HG02763 (cell line): ENCODE measurements at regions not wholly inside any gene's neighbourhood (a gene's known extent, or its start where the extent isn't known, plus 50 kb on each side); places are given as distances from the start of the nearest gene placed in this dataset.
"Not testable (repeated sequence)": the region's sequence is repeated elsewhere in the genome, so short reads cannot be mapped to it uniquely, and the experiment has no call there.

Experiments used
- ATAC-seq: cut with Tn5 transposase; IDR thresholded peaks from one replicate; pipeline ENCODE4 v1.9.1; 2021; ENCODE audit warnings: mild to moderate bottlenecking, moderate library complexity; ENCODE audit not compliant: unreplicated experiment

DNA sequence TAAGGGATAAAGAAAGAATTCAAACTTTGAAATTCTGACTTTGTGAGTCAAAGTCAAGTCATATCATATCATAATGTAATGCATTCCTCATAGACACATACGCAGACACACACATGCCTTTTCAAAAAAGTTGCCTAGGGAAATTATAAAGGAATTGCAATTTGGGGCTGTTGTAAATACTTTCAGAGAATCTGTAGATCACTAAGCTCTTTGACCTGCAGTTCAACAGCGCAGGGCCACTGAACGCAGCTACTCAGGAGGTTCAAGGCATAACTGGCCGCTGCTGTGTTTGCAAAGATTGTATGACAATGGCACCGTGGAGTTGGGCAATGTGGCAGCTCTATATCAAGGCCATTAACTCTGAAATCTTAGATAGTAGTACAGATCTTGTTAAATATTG is 188.4 kb upstream of the THRB start:
- ATAC-seq: no peak

DNA sequence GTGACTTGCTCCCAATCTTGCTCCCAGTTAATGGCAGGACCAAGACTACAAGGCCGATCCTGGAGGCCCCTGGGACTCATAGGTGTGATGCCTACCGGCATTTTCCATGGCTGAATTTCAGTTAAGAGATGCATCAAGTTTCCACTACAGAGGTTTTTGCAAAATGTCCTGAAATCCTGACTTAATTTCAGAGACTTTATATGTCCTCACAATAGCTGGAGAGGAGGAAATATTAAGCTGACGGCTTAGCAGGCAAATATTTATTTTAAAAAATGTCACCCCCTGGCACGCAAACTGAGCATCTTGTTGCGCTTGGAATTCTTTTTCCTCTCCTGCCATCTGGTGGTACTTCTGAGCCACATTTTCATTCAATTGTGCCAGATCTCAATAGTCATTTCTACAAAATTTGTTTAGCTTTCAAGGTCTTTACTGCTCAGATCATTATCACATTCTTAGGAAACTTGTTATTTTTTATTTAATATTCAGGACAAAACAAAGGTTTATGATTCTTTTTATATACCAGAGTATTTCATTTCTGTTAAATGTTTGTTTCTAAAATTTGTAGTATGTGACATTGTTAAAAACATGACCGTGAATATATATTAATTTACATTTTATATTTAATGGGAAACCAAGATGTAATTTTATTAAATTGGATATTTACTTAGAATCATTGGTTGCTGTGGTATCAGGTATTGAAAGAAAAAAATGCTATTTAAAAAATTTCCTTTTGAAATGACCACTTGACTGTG is 189.2 kb upstream of the THRB start:
- ATAC-seq: no peak

DNA sequence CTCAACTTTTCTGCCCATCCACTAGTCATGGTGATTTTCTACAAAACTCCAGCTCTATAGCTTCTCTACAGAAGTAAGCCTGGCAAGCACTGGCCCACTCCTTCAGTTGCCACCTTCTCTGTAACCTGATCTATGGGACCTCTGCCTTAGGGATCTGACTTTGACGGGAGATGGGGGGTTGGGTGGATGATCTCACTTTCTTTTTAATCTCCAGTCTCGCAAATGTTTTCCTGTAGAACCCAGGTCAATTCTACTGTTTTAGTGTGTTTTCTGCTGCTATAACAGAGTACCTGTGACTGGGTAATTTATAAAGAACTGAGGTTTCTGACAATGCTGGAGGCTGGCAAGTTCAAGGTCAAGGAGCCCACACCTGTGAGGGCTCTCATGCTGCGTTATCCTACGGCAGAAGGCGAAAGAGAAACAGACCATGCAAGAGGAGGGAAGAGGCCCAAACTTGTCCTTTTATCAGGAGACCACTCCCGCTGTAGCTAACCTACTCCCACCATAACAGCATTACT is 189.9 kb upstream of the THRB start:
- ATAC-seq: no peak

DNA sequence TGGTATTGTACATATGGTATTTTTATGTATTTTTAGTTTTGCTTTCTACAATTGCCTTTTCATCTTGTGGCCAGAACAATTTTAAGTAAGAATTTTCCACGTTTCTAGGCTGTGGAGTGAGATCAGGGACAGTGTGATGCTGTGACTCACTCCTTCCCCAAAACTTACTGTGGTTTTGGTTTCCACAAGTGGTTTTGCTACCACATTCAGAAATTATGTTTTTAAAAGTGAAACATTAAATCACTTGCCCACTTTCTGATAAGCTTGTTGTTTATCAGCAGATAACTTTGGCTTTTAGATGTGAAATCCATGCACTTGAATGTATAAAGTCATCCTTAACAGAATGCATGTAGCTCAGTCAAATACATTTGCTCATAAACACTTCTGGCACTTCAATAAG is 192.2 kb upstream of the THRB start:
- ATAC-seq: no peak

DNA sequence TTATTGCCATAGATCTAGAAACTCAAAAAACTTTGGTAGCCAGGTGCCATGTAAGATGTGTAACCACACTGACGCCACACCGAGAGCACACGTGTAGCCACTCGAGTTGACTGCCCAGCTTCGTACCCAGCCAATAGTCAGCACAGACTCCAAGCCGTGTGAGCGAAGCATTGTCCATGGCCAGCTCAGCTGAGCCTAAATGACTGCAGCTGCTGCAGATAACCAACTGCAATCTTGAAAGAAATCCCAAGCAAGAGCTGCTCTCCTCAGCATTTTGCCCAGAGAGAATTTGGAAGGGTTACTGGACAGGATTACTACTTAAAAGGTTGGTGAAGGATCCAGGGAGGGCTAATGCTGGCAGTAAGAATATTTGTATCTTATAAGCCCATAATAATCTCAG is 193.0 kb upstream of the THRB start:
- no peak for ATAC-seq

DNA sequence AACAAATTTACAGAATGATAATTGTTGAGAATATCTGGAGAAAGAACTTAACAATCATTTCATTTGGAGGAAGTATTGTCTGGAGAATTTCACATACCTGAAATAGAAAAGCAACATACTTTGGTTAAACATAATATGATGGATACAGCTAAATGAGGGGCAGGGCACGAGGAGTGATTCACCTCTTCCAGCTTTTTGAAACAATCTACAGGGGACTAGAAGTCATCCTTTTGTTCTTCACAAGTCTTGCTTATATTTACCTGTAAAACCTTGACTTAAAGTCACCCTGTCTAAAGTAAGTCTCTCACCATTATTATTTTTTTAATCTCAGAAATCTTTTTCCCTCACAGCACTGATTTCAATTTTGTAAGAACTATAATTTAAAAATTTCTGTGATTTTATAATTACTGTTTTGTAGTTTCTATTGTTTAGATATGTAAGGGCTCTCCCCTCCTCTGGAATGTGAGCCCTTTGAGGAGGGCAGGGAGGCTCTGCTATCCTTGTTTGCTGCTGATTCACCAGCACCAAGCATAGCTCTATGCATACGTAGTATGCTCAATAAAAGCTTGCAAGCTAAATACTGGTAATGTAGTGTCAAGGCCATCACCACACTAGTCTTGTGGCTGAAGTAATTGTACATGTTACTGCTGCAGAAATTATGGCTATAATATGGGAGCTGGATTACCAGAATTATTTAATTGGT is 193.9 kb upstream of the THRB start:
- no peak for ATAC-seq

DNA sequence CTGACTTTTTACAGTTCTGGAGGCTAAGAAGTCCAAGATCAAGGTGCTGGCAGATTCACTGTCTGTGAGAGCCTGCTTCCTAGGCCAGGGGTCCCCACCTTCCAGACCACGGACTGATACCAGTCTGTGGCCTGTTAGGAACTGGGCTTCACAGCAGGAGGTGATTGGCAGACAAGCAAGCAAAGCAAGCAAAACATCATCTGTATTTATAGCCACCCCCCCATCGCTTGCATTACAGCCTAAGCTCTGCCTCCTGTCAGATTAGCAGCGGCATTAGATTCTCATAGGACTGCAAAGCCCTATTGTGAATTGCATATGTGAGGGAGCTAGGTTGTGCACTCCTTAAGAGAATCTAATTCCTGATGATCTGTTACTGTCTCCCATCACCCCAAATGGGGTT is 194.7 kb upstream of the THRB start:
- ATAC-seq: no peak

DNA sequence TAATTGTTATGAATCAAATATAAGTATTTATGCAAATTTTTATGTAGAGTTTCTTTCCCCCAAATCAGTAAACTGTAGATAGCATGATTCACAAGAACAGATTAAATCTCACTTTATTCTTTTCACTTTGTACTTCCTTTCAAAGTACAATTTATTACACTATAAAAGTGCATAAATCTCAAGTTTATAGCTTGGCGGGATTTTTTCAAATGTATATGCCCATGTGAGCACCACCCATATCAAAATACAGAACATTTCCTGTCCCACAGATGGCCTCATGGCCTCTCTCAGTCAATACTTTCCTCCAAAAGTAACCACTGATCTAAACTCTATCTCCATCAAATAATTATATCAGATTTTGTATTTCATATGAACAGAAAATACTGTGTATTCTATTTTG is 196.1 kb upstream of the THRB start:
- ATAC-seq: no peak

DNA sequence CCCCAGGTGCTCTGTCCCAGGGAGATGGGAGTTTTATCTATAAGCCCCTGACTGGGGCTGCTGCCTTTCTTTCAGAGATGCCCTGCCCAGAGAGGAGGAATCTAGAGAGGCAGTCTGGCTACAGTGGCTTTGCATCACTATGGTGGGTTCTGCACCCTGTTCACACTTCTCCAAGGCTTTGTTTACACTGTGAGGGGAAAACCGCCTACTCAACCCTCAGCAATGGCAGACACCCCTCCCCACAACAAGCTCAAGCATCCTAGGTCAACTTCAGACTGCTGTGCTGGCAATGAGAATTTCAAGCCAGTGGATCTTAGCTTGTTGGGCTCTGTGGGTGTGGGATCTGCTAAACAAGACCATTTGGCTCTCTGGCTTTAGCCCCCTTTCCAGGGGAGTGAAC is 204.4 kb upstream of the THRB start:
- ATAC-seq: not testable (repeated sequence)

DNA sequence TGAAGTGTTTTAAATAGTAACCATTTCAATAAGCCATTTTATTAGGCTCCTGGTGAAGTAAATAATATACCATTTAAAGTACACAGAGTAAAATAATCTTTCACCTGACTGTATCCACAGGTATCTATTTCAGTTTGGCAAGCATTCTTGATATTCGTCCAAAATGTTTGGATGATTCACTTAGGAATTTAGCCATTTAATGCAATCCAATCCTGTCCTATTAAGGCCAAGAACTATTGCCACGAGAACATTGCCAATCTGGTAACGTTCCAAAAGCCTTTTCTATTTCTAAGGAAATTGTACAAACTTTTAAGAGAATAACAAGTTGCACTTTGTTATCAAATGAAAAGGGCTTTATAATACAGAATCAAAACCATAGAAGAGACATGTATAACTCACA is 209.8 kb upstream of the THRB start:
- no peak for ATAC-seq

DNA sequence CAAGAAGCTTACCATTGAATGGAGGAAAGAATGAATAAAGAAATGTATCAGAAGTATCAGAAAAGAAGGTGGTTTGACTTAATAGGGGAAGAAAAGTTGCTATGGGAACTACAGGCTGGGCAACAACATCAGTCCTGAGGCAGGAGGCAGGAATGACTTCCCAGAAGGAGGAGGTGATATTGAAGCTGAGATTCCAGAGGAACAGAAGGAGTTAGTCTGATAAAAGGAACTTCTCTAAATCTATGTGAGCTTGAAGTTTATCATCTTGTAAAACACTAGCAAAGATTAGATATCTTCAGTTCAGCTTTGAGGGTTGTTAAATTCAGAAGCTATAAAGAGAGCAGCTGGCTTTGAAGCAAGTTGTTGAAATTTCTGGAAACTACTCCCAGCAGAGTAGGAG is 213.3 kb upstream of the THRB start:
- no peak for ATAC-seq

DNA sequence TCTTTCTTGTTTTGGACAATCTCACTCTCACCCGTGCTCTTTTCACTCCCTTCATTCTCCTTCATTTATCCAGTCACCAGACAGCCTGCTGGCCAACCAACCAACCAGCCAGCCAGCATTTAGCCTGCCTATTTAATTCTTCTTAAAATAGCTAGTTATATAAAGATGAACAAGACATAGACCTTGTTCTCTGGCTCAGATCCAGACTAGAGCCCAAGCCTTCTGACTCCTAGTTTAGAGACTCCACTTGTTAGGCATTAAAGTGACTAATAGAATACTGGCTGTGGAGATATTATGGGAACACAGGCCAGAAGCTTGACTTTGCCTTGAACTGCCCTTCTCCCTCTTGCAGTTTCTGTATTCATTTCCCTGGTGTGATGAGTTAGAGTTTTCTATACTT is 215.3 kb upstream of the THRB start:
- no peak for ATAC-seq

DNA sequence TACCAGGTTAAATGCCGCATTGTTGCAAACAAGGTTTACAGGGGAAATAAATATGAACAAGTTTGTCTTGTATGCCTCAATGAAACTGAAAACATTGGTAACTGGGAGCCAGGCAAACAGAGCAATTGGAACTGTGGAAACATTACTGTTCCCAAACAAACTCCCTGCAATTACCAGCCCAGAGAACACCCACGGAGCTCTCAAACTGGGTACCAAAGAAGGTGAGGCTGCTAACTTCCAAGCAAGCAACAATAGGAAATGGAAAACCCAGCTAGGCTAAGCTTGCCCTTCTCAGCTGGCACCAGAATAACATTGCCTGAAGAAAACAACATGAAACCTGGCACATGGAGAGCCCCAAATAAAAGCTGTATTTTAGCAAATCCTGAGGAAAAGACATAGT is 218.9 kb upstream of the THRB start:
- ATAC-seq: no peak

DNA sequence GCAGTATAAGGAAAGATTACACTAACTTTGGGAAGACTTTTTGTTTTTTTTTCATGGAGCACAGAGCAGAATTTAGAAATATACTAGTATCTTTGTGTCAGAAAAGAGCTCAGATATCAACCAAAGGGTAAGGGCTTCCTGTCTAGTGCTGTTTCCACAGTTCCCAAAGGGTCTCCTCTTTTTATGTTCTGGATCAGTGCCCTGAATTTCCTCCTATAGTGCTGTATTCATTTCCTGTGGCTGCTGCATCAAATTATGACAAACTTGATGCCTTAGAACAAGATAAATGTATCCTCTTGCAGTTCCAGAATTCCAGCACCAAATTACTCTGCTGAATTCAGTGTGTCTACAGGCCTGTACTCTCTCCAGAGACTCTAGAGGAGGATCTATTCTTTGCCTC is 219.8 kb upstream of the THRB start:
- ATAC-seq: no peak

DNA sequence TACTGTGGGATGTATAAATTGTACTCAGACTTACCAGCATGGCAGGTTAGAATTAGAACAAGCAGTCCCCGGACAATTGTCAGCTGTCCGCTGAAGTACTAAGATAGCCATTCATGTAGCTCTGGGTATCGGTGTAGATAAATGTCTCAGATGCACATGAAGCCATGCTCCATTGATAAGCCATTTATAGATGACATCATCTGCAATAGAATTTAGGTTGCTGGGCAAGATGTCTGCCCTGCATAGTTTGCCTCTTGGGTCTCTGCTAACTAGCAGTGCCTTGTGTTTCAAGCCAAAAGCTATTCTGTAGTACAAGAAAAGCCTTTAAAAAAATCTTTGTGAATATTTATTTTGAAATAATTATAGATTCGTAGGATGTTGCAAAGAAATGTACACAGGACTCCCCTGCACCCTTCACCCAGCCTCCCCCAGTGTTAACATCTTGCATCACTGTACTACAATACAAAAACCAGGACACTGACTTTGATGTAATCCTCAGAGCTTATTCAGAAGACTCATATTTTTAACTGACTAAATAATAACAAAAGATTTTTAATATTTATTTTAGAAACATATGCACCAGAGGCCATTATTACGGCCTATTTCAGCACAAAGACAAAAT is 220.6 kb upstream of the THRB start:
- no peak for ATAC-seq

DNA sequence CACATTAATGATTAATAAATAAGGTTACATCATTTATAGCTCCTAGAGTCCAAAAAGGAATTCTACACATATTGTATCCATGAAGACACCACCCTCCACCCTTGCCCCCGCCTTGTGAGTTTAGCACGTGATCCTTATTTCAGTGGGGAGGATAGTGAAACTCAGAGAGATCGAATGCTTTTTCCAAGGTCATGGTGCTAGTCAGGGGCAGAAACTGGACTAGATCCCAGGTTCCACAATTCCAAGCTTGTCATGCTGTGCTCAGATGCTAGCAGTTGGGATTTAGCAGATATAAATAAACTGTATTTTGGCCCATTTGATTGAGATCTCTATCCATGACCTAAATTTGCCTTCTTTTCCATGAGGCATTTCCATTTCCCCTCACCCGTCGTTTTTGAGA is 227.4 kb upstream of the THRB start:
- ATAC-seq: no peak

DNA sequence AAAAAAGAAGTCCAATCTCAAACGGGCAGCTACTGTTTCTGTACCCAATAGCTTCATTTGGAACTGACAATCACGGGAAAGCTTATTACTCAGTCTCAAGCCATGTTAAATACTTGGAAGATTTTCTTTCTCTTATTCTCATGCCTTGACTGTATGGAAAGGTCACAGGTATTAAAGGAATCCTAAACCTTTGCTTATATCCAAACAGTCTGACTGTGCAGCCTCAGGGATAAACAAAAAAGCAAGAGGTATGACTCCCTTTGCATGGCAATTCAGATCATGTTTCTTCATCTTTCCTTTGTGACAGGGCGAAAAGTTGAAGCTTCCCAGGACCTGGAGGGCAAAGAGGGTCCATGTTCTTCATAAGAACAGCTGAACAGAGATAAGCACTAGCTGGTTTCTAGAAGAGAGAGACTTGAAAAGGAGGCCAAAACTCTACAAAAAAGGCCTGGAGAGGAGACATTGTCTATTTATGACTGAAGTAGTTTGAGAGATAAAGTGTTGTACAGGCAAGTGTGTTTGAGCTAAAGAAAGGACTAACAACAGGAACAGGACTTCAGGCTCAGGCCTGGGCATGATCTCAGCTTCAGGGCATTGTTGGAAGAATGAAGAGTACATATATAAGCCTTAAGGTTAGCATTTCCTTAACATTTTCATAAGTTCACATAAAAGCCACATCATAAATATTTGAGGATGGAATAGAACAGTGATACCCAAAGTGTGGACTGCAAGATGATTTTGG is 231.0 kb upstream of the THRB start:
- no peak for ATAC-seq

DNA sequence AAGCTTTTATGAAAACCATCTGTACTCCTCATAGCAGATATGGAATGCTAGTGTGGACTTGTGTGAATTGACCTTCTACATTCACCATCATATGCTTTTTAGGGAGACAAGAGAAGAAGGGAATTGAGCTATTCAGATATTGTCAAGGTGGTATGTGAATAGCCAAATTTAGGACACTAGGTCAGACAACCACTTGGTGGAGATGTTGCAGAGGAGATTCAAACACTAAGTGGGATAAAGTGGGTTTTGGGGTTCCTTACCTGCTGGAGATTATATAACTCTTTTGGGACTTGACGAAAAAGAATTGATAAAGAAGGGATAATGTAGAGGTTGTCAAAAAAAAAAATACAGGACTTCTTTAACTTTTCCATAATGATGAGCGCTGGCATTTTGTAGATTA is 231.8 kb upstream of the THRB start:
- no peak for ATAC-seq

DNA sequence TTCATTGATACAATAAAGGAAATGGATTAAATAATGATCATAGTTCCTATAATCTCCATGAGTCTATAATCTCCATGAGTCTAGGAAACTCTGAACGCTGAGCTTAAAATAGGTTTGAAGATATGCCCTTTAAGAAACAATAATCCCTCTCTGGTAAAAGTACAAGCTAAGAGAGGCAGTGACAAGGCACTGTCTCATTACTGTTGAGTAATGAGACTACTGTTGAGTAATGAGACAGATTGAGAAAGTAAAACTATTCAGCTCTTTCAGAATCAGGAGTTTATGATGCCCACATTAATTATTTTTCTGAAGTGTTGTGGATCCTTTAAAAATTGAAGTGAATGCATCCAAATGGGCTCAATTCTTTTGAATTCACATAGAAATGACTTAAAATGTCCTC is 235.5 kb upstream of the THRB start:
- ATAC-seq: no peak

DNA sequence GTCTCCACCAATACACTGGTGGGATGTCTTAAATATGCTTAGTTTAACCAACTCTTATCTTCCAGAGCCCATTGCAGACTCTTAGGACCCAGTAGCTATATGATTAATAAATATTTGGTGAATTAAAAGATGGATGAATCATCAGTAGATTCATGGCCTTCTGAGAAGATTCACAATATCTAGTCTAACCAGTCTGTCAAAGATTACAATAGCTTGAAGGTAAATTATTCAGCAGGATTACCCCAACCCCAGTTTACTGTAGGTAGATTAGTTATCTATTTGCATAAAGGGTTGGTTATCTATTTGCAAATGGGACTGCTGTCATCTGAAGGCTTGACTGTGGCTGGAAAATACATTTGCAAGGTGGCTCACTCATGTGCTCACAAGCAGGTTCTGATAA is 239.4 kb upstream of the THRB start:
- no peak for ATAC-seq

DNA sequence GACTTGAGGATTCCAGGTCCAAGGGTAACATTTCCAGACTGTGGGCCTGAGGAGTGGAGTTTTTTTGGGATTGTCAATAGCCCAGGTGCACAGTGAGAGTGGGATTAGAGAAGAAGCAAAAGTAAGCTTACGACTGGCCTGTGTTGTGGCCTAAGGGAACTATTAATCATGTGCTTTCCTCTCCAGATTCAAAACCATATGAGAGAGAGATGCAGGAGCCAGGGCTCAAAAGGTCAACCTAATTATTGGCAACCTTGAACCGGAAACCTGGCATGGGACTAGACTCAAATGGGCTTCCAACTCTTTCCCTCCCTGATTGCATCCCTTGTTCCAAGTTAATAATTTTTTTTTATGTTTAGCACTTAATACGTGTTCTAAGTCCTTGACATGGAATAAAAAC is 242.1 kb upstream of the THRB start:
- no peak for ATAC-seq
